ENCODE measurements at regions not wholly inside any gene's neighbourhood (a gene's known extent, or its start where the extent isn't known, plus 50 kb on each side); places are given as distances from the start of the nearest gene placed in this dataset.
"Not testable (repeated sequence)": the region's sequence is repeated elsewhere in the genome, so short reads cannot be mapped to it uniquely, and the experiment has no call there.

DNA sequence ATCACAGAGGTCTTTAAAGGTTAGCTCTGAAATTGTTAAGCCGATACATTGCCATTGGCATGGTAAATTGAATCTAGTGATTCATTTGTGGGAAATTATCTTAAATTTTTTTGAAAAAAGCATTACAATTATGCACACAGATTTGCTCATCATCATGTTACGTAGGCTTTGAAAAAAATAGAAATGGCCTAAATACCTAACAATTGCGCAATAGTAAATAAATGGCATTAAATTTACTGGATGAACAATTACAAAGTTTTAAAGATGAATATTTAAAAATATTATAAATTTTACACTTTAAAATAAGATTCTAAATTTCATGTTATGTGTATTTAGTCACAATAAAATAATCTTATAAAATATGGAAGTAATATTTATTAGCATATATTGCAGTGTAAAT, 171.3 kb downstream of the RPRM start:
- DNase-seq (ENCODE audit: low spot score), result no peak

- DNase-seq (ENCODE audit: low spot score), result no peak
Measured at GRCh38 chr2:153299809-153300208, 178.8 kb downstream of the RPRM start.

DNA sequence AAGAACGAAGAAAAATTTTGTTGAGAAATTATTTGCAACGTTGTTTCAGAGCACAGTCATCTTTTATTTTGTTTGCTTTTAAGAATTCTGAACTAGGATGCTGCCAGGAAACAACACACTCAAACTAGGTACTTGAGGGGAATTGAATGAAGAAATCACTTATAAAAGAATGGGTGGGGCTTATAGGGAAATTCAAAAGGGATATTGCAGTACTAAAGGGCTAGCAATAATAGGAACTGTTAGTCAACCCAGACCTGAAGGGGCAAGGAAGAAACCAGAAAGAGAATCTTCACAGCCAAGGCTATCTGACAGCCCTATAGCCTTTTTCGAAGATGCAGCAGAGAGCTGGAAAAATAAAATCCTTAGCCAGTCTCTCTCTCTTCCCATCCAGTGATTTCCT, 179.3 kb downstream of the RPRM start:
- no peak for DNase-seq (ENCODE audit: low spot score)

DNA sequence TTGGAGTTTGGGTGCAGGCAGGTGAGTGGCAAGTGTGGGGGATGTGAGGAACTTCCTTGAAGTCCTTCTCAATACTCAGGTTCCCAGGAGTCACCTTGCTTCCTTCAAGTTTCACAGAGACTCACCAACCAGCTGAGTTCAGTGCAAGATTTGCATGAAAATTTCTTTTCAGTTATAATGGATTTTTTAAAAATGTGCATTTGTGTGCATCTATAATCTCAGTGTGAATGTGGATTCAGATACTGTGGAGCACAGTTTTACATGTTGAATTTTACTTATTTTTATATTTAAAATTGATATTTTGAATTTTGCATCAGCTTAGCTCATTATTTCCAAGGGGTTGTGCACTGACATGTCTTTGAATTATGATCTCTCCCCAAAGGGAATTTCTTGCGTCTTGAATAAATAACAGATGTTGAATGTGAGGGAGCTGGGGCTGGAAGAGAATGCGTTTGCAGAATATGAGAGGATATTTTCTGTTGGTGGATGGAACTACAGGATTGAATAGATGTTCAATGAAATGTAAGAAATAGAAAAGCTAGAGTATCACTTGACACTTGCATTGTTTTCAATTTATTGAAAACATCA, 184.3 kb downstream of the RPRM start:
- DNase-seq (ENCODE audit: low spot score), result no peak

DNA sequence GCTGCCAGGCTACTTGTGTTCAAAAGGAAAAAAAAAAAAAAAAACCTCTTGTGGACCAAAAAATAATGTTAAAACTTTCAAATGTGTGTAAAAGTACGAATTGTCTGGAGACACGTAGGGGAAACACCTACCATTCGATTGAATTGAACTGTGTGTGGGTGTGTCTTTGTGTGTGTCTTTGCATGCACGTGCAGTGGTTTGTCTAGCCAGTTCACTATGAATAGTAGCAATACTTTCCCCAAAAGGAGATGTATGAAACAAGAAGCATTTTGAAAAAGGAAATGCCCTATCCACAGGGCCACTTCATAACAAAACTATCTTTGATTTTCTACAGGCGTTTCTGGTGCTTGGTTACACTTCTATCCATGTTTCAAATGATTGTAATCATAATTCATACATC, 186.8 kb downstream of the RPRM start:
- no peak for DNase-seq (ENCODE audit: low spot score)

- no peak for DNase-seq (ENCODE audit: low spot score)
Measured at GRCh38 chr2:153287109-153287801, 191.3 kb downstream of the RPRM start.

DNA sequence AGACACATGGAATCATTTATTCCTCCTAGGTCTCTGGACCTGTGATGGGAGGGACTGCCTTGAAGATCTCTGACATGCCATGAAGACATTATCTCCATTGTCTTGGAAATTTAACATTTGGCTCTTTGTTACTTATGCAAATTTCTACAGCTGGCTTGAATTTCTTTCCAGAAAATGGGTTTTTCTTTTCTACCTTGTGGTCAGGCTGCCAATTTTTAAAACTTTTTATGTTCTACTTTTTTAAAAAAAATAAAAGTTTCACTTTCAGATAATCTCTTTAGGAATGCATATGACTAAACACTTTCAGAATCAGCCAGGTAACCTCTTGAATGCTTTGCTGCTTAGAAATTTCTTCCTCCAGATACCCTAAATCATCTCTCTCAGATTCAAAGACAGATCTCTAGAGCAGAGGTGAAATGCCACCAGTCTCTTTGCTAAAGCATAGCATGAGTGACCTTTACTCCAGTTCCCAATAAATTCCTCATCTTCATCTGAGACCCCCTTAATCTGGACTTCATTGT, 209.6 kb downstream of the RPRM start:
- no peak for DNase-seq (ENCODE audit: low spot score)

DNA sequence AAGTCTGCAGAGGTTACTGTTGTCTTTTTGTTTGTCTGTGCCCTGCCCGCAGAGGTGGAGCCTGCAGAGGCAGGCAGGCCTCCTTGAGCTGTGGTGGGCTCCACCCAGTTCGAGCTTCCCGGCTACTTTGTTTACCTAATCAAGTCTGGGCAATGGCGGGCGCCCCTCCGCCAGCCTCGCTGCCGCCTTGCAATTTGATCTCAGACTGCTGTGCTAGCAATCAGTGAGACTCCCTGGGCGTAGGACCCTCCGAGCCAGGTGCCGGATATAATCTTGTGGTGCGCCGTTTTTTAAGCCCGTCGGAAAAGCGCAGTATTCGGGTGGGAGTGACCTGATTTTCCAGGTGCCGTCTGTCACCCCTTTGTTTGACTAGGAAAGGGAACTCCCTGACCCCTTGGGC, 221.7 kb downstream of the RPRM start:
- DNase-seq (ENCODE audit: low spot score), result not testable (repeated sequence)

- not testable (repeated sequence) for DNase-seq (ENCODE audit: low spot score)
Measured at GRCh38 chr2:153246636-153247035, 231.9 kb downstream of the RPRM start.

GRCh38 chr2:153235516-153235915, 243.0 kb downstream of the RPRM start:
- no peak for DNase-seq (ENCODE audit: low spot score)

GRCh38 chr2:153232464-153232863, 246.1 kb downstream of the RPRM start:
- no peak for DNase-seq (ENCODE audit: low spot score)

DNA sequence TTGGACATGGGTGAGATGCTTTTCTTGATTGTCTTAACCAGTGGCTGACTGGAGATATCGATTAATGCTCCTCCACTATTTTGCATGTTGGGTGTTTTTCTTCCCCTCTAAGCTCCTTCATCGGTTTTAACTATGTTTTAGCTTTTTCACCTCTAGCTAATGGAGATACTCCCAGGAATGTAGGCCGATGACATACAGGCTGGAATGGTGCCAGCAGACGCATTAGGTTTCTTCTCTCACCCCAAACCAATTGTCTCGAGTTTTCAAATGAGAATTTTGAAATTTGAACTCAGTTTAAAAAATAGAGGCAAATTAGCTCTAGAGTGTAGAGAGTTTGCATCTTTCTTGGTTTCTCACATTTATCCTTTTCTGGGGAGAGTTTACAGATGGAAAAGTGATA, 247.6 kb downstream of the RPRM start:
- DNase-seq (ENCODE audit: low spot score), result no peak

GRCh38 chr2:153228904-153229303, 249.7 kb downstream of the RPRM start:
- DNase-seq (ENCODE audit: low spot score), result no peak

DNA sequence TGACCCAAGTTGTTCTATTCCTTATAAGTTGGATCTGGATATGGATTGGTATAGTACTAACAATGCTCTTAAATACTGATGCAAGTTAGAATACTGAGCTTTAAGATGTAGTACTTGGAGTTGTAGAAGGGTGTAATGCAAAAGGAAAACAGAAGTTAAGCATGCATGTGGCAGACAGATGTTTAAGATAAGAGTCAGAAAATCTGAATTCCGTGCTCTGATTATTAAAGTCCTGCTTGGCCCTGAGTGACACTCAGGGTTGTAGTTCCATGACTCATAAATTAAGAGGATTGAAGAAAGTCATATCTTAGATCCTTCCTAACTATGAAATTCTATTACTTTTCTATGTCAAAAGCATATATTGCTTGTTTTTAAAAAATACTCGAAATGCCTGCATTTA, 250.6 kb downstream of the RPRM start:
- DNase-seq (ENCODE audit: low spot score), result no peak

GRCh38 chr2:153222231-153223165, 256.1 kb downstream of the RPRM start:
- DNase-seq (ENCODE audit: low spot score), result no peak

GRCh38 chr2:153221506-153221905, 257.1 kb downstream of the RPRM start:
- DNase-seq (ENCODE audit: low spot score), result no peak

- DNase-seq (ENCODE audit: low spot score), result no peak
Measured at GRCh38 chr2:153221087-153221486, 257.5 kb downstream of the RPRM start.

DNA sequence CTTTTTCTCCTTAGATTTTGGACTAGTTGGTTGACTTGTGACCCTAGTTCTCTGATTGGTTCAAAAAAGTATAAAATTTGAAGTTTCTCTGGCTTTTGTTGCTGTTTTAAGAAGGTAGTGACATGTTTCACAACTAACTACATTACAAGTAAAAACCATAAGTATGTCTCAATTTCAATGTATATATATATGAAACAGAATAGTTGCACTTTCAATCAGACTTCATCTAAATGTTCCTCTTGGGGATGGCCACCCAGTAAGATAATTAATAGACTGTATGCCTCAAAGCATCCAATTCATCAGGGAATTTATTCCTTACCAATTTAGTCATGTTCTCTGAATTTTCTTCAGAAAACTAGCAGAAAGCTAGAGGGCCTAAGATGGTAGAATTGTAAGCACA, 259.7 kb downstream of the RPRM start:
- DNase-seq (ENCODE audit: low spot score), result no peak

- no peak for DNase-seq (ENCODE audit: low spot score)
Measured at GRCh38 chr2:153214337-153214736, 264.2 kb downstream of the RPRM start.

DNA sequence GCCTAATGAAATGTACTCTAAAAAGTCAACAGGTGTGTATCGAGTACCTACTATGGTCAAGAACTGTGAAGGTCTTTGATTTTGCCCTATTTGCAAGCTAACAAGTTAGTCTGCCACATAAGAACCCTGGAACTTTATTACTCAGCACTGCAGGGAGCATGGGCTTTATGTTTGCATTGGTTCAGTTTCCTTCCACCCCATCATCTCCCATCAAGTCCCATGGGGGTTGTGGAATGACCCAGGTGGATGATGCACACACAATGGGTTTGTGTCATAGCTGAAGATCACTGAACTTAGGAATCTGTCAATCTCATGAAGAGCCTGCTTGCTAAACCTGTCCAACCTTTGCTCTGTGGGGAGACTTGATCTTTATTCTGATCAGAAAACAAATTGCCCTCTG, 265.5 kb downstream of the RPRM start:
- no peak for DNase-seq (ENCODE audit: low spot score)

- no peak for DNase-seq (ENCODE audit: low spot score)
Measured at GRCh38 chr2:153197402-153198386, 280.9 kb downstream of the RPRM start.
